WTC11 (cell line): ENCODE measurements at regions not wholly inside any gene's neighbourhood (a gene's known extent, or its start where the extent isn't known, plus 50 kb on each side); places are given as distances from the start of the nearest gene placed in this dataset.

Source experiments
- ATAC-seq: fragments of 200-7000 bp; cut with Tn5 transposase; 2 replicates; pipeline ENCODE4 v1.10.0; 2021; ENCODE audit warnings: mild to moderate bottlenecking, moderate library complexity
- CTCF ChIA-PET: fragments of 300-600 bp; sonication (Branson Sonifier 250); formaldehyde crosslinking; loops from one replicate; lab custom pipeline; 2021; ENCODE audit warnings: antibody characterized with exemption; lab: Charles Lee
- POLR2A ChIA-PET: fragments of 350-600 bp; sonication (Branson Sonifier 250); formaldehyde crosslinking; loops from one replicate; lab custom pipeline; 2021; ENCODE audit warnings: antibody characterized with exemption; lab: Charles Lee
- DNase-seq: peaks from one replicate; pipeline ENCODE4 v3.0.0; 2021; ENCODE audit warnings: low spot score
- H3K27ac Mint-ChIP-seq: 2 replicates; pipeline ENCODE4 v1.8.0; 2021; ENCODE audit warnings: mixed read lengths
- H3K27me3 Mint-ChIP-seq: 2 replicates; pipeline ENCODE4 v1.8.0; 2021; ENCODE audit warnings: low read depth, mild to moderate bottlenecking, moderate library complexity, mixed read lengths
- H3K36me3 Mint-ChIP-seq: 2 replicates; pipeline ENCODE4 v1.8.0; 2021; ENCODE audit warnings: mixed read lengths
- H3K4me1 Mint-ChIP-seq: 2 replicates; pipeline ENCODE4 v1.8.0; 2022; ENCODE audit warnings: mixed read lengths
- H3K4me3 Mint-ChIP-seq: 2 replicates; pipeline ENCODE4 v1.8.0; 2021; ENCODE audit warnings: mild to moderate bottlenecking, moderate library complexity, mixed read lengths
- H3K9me3 Mint-ChIP-seq: 2 replicates; pipeline ENCODE4 v1.8.0; 2021; ENCODE audit warnings: mixed read lengths
- ATF6 ChIP-seq: sonication (generic); formaldehyde crosslinking; IDR thresholded peaks from 2 replicates; pipeline ENCODE4 v1.8.1; 2023; ENCODE audit warnings: mild to moderate bottlenecking, missing genetic modification reagents
- ETV6 ChIP-seq: sonication (generic); formaldehyde crosslinking; IDR thresholded peaks from 2 replicates; pipeline ENCODE4 v1.8.1; 2022; ENCODE audit warnings: mild to moderate bottlenecking, missing genetic modification reagents
- FOXJ3 ChIP-seq: sonication (generic); formaldehyde crosslinking; IDR thresholded peaks from 2 replicates; pipeline ENCODE4 v1.9.0; 2021; ENCODE audit warnings: missing genetic modification reagents, mild to moderate bottlenecking, borderline replicate concordance
- GTF2I ChIP-seq: fragments of 250-450 bp; sonication (Bioruptor Pico); conservative IDR thresholded peaks from 2 replicates; pipeline ENCODE4 v1.4.0; 2021; ENCODE audit warnings: mild to moderate bottlenecking
- MYBL2 ChIP-seq: sonication (generic); formaldehyde crosslinking; IDR thresholded peaks from 2 replicates; pipeline ENCODE4 v1.8.1; 2023; ENCODE audit warnings: mild to moderate bottlenecking, moderate library complexity, missing genetic modification reagents
- PREB ChIP-seq: sonication (generic); formaldehyde crosslinking; IDR thresholded peaks from 2 replicates; pipeline ENCODE4 v1.8.1; 2022; ENCODE audit warnings: mild to moderate bottlenecking, missing genetic modification reagents, moderate library complexity, borderline replicate concordance
- RELA ChIP-seq: sonication (generic); formaldehyde crosslinking; IDR thresholded peaks from 2 replicates; pipeline ENCODE4 v1.8.1; 2022; ENCODE audit warnings: missing genetic modification reagents, mild to moderate bottlenecking, borderline replicate concordance
- SMAD4 ChIP-seq: sonication (generic); formaldehyde crosslinking; IDR thresholded peaks from 2 replicates; pipeline ENCODE4 v1.8.0; 2022; ENCODE audit warnings: mild to moderate bottlenecking, missing genetic modification reagents
- STAT6 ChIP-seq: sonication (generic); formaldehyde crosslinking; conservative IDR thresholded peaks from 2 replicates; pipeline ENCODE4 v1.8.1; 2023; ENCODE audit warnings: mild to moderate bottlenecking, low read depth, missing genetic modification reagents, moderate library complexity
- TCF7 ChIP-seq: sonication (generic); formaldehyde crosslinking; IDR thresholded peaks from 2 replicates; pipeline ENCODE4 v1.8.0; 2022; ENCODE audit warnings: mild to moderate bottlenecking, low read depth, missing genetic modification reagents, moderate library complexity
- TEAD1 ChIP-seq: sonication (generic); formaldehyde crosslinking; IDR thresholded peaks from 2 replicates; pipeline ENCODE4 v1.8.0; 2022; ENCODE audit warnings: mild to moderate bottlenecking, missing genetic modification reagents
- USF1 ChIP-seq: sonication (generic); formaldehyde crosslinking; IDR thresholded peaks from 2 replicates; pipeline ENCODE4 v1.8.0; 2022; ENCODE audit warnings: mild to moderate bottlenecking, missing genetic modification reagents
- ZBTB21 ChIP-seq: sonication (generic); formaldehyde crosslinking; IDR thresholded peaks from 2 replicates; pipeline ENCODE4 v1.8.1; 2023; ENCODE audit warnings: mild to moderate bottlenecking, missing genetic modification reagents, borderline replicate concordance
- ZMAT4 ChIP-seq: fragments of 250-450 bp; sonication (Bioruptor Pico); IDR thresholded peaks from 2 replicates; pipeline ENCODE4 v1.9.0; 2021; ENCODE audit warnings: mild to moderate bottlenecking
- ZNF232 ChIP-seq: sonication (generic); formaldehyde crosslinking; IDR thresholded peaks from 2 replicates; pipeline ENCODE4 v1.8.0; 2022; ENCODE audit warnings: mild to moderate bottlenecking, missing genetic modification reagents
- ZNF317 ChIP-seq: sonication (generic); formaldehyde crosslinking; IDR thresholded peaks from 2 replicates; pipeline ENCODE4 v1.8.1; 2023; ENCODE audit warnings: low read depth, mild to moderate bottlenecking, moderate library complexity, missing genetic modification reagents, borderline replicate concordance

- no peak for TF ChIP-seq STAT6 (CRISPR knock-in tag)
- TF ChIP-seq ZBTB21 (CRISPR knock-in tag): no peak
- no peak for TF ChIP-seq GTF2I
- TF ChIP-seq, all 79 proteins: peak for 0
Measured at GRCh38 chr4:134282680-134283079, 81.1 kb upstream of the PABPC4L start (continued).

GRCh38 chr4:134278675-134279074 lies 77.1 kb upstream of the PABPC4L start:
- no peak for ATAC-seq
- no peak for TF ChIP-seq TCF7 (CRISPR knock-in tag)
- POLR2A ChIA-PET: no interaction called here
- H3K27me3 Mint-ChIP-seq: no peaks in the 10 kb centered on the region
- no peak overlapping the region for H3K27ac Mint-ChIP-seq
- CTCF ChIA-PET: no interaction called here
- H3K4me3 Mint-ChIP-seq: no peak overlapping the region
- no peaks in the 10 kb centered on the region for H3K36me3 Mint-ChIP-seq
- no peaks in the 10 kb centered on the region for H3K9me3 Mint-ChIP-seq
- DNase-seq: no peak
- no peaks in the 10 kb centered on the region for H3K4me1 Mint-ChIP-seq

- ChIA-PET CTCF (no interaction called here), POLR2A (no interaction called here)
- Mint-ChIP-seq H3K9me3 (peaks cover 5% of the 10 kb centered on the region; the same call in 1 of the 2 replicates), H3K4me3 (no peak overlapping the region), H3K27ac (no peak overlapping the region), H3K36me3 (no peaks in the 10 kb centered on the region), H3K4me1 (no peaks in the 10 kb centered on the region), H3K27me3 (no peaks in the 10 kb centered on the region)
- TF ChIP-seq ATF6: no peak
- no peak for TF ChIP-seq PREB (CRISPR knock-in tag)
- no peak for TF ChIP-seq ZNF317 (CRISPR knock-in tag)
- no peak for TF ChIP-seq MYBL2 (CRISPR knock-in tag)
- no peak for TF ChIP-seq RELA
- no peak for TF ChIP-seq ZMAT4
- no peak for TF ChIP-seq SMAD4 (CRISPR knock-in tag)
- TF ChIP-seq ZNF232: no peak
- no peak for TF ChIP-seq FOXJ3 (CRISPR knock-in tag)
- TF ChIP-seq ETV6: no peak
- TF ChIP-seq USF1 (CRISPR knock-in tag): no peak
- TF ChIP-seq TEAD1 (CRISPR knock-in tag): no peak
- ATAC-seq (no peak), DNase-seq (no peak)
Measured at GRCh38 chr4:134276476-134276875, 74.9 kb upstream of the PABPC4L start.
